NCI-H1048 (cell line): ENCODE measurements at regions not wholly inside any gene's neighbourhood (a gene's known extent, or its start where the extent isn't known, plus 50 kb on each side); places are given as distances from the start of the nearest gene placed in this dataset.
"Not testable (repeated sequence)": the region's sequence is repeated elsewhere in the genome, so short reads cannot be mapped to it uniquely, and the experiment has no call there.

ENCODE experiments used
- DNase-seq: peaks from one replicate; lab custom pipeline; 2025; lab: John Stamatoyannopoulos, UW

- no peak for DNase-seq
Observed at GRCh38 chr3:181609030-181609767, 102.5 kb upstream of the SOX2 start.

GRCh38 chr3:181604267-181604666, 107.5 kb upstream of the SOX2 start:
- no peak for DNase-seq

DNA sequence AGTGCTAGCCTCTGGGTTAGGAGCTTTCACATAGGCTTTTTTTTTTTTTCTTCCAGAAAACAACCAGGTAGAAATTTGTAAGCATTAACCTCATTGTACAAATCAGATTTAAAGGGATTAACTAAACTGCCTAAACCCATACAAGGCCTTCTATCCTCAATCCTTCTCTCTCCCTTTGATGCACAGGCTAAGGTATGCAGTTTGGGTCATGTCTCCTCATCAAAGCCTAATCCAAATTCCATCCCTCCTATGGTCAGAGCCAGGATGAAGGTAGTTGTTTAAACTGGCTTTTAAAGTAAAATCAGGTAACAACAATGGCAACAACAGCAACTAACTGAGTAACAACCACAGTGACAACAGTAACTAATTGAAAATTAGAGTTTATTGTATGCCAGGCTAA, 115.6 kb upstream of the SOX2 start:
- no peak for DNase-seq

- not testable (repeated sequence) for DNase-seq
Observed at GRCh38 chr3:181590939-181591338, 120.8 kb upstream of the SOX2 start.

GRCh38 chr3:181582619-181583018, 129.1 kb upstream of the SOX2 start:
- no peak for DNase-seq

DNA sequence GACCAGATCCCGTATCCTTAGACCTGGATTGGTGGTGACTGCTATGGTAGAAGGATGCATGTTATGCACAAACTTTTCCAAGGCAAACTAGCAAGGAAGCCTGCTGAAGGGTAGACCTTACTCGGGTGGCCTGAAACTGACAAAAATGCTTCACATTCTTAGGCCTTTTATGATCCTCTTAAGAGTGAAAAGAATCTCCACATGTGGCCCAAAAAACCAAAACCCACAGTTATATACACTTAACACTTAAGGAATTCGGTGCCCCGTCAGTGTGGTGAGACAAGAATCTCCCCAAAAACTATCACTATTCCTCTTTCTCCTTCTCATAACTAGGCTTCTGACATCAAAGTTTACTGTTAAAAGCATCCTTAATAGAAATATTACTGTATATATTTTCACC, 130.1 kb upstream of the SOX2 start:
- no peak for DNase-seq

- no peak for DNase-seq
Observed at GRCh38 chr3:181578743-181579142, 133.0 kb upstream of the SOX2 start.

DNA sequence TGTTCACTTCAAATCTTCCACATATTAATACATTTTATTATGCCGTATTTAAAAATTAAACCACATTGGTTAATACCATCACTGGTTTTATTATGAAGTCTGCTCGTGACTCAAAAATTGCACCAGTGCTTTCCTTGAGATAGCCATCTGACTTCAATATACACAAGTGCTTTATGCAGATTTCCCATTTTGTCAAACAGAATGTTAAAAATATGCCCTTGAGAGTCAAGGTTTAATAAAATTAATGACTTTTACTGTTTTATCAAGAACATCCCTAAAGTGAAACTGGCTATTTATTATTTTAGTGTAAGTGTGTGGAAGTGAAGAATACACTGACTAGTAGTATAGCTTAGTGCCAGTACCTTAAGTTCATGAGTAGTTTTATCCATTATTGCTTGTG, 139.3 kb upstream of the SOX2 start:
- DNase-seq = no peak

GRCh38 chr3:181570472-181570871, 141.3 kb upstream of the SOX2 start:
- DNase-seq = no peak

DNA sequence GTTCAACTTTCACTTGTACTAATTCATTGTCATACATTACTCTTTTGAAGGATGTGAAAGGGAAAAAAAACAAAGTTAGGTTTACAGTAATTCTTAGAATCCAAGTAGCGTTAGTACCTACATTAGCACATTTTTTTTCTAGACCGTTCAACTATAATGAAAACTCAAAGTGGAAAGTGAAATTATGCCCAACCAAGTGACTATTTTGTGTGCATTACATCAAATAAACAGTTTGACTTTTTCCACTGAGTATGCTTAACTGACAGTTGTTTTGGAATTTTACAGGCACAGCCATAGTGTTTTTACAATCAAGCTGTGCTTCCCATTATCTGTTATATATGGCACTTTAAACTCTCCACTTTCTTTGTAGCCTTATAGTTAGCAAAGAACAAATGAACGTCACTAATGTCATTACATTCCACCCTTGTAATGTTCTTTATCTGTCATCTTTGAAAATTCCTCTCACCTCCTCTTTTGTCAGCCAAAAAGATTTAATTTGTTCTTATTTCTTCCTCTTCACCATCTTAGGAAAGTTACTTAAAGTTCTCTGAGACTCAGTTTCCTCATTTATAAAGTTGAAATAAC, 142.3 kb upstream of the SOX2 start:
- DNase-seq = no peak

GRCh38 chr3:181568693-181569092, 143.0 kb upstream of the SOX2 start:
- no peak for DNase-seq

DNA sequence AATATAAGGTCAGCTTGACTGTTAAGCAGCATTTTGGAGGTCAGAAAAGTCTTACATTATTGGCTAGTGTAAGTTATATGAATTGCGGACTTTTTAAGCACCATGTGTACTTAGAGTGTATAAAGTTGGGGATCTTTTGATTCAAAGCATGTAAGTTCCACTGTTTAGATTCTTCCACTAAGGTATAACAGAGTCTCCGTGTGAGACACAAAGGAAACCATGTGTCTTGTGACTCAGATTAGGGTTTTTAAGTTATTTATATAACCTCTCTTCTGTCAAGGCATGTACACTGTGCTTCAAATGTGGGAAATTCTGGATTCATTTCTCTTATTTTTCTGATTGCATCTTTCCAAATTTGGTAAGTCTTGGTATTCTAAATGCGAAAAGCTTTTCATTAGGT, 143.5 kb upstream of the SOX2 start:
- no peak for DNase-seq

GRCh38 chr3:181567311-181568075, 144.2 kb upstream of the SOX2 start:
- no peak for DNase-seq

DNA sequence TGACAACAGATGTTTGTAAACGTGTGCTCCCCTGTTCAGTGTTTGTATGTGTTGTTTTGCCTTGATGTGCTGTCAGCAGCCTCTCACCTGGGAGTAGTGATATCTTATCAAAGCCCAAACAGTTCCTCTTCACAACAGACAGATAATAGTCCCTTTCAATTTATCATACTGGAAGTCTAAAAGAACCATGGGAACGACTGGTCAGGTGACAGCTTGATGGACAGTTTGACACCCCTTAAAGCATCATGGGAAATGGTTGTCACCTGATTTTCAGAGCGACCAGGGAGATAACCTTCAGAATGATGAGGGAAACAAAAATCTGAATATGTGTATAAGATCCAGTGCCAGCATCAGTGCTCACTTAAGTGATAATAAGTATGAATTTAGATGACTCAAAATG, 146.3 kb upstream of the SOX2 start:
- no peak for DNase-seq

- no peak for DNase-seq
Observed at GRCh38 chr3:181564222-181564621, 147.5 kb upstream of the SOX2 start.

DNA sequence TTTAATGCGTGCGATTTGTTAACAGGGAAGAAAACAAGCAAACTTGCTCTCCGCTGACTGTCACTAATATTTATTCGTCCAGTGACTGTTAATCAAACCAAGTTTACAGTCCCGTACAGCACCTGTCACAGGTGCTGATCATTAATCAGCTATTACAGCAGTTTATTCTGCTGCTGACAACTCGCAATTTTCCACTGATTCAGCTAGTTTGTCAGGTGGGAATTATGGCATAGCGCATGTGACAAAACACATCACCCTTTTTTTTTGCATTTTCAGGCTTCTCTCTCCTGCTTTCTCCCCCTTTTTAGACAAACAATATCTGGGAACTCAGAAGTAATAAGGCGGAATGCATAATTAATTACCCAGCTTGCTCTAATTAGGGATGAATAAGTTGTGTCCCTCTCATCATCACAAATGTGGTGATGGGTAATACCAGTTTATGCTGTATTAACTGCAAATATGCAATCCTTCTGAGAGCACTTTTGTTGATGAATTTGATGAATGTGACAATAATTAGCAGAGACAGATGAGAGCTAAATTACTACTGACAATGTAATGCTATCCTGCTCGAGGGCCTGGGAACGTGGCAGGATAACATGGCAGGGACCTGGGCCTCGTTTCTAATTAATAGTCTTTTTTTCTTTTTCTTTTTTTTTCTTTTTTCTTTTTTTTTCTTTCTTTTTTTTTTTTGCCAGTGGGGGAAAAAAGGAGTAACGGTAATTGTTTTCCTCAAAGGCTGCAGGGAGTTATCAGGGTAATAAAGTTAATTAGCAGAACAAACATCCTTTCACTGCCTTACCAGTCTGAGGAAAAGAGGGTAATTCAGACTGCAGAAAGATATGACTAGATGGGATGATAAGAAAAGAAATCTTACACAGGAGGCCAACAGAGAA, 150.3 kb upstream of the SOX2 start:
- DNase-seq = no peak

GRCh38 chr3:181558870-181559269, 152.9 kb upstream of the SOX2 start:
- no peak for DNase-seq

DNA sequence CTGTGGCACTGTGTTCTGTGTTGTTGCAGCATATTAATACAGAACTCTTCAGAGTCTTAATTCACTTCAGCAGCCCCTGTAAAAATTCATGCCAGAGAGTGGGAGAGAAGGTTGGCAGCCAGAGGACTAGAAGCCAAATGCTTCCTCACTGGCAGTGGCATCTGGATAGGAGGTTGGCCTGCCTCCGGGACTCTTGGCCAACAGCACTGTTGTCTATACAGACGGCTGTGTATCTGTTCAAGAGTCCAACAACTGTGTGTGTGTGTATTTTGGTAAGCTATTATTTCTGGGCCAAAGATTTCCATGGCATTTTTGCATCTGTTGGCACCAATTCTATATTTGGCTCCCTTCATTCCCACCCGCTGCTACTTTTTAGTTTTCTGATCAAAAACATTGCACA, 156.0 kb upstream of the SOX2 start:
- DNase-seq = no peak

DNA sequence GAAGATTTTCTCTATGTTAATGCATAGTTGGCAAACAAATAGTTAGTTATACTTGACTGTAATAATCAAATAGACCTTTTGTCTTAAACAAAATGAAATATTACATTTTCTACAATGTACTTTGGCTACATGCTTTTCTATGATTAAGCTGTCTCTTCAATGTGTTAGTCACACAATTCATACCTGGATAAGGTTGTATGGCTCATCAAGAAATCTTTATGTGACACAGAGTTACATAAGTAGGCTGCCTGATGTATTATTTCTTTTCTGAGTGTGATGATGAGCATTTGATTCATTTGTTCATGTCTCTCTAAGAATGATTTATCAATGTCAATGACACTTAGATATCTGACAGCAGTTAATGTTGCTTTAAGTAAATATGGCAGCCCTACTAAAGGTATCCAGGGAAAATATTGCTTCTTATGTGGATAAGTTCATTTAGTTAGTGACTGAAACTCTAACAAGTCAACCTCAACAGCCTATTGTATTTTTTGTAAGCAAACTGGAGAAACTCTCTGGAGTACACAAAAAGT, 157.4 kb upstream of the SOX2 start:
- DNase-seq = no peak

GRCh38 chr3:181549266-181549665, 162.5 kb upstream of the SOX2 start:
- DNase-seq = no peak

- DNase-seq = no peak
Observed at GRCh38 chr3:181541414-181541813, 170.3 kb upstream of the SOX2 start.

DNA sequence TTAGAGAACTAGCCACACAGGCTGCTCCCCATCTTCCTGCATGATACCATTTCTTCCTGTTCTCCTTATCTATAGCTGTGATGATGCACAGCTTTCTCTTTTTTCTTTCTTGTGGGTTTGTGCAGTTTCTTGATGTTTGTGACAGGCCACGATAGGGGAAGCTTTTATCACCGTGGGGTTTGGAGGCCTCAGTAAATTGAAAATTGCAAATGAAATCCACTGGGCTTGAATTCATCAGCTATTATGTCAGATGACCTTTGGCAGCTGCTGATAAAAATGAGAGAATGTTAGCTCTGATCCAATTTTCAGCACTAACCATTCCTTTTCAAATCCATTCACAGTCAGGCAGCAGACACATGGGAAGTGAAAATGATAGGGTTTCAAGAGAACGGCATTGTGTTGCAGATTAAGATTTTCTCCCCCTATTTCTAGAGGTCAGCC, 176.9 kb upstream of the SOX2 start:
- no peak for DNase-seq
